ENCODE measurements at regions not wholly inside any gene's neighbourhood (a gene's known extent, or its start where the extent isn't known, plus 50 kb on each side); places are given as distances from the start of the nearest gene placed in this dataset.

DNA sequence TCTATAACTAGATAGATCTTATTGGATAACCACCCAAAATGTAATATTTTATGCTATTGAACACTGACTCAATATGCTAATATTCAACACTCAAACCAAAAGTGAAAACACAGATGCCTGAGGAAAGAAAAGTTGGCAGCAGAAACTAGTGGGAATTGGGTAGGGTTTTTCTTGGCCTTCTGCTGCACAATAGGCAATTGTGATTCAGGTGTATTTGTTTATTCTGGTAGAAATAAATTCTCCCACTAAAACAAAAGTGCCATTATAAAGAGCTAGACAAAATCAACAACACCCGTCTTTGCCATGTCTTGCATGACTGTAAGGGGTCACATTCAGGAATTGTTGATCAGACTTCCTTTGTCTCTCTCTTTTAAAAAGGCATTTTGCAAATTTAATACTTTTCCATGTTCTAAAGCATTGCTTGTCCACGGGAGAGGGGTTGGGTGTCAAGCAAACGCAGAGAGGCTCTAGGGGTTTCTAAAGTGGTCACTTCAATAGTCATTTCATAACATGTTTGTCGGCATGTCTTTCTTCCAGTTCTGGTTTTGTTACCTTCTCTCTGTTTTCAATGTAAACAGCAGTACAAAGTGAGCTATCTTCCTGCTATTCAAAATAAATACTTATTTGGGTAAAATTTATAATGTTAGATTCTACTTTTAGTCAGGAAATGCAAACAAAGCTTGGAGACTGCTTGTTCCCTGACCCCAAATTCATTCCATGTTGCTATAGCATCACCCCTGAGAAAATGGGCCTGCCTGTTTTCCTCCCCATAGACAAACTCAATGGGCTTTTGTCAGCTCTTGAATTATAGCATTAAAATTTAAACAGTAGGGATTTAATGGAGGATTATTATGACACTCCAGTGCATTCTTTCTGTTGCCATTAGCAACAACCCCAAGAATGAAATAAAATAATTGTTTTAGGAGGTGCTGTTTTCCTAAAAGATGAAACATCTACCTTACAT, 217.0 kb upstream of the CCN2 start:
- TF ChIP-seq, protein P1, sequence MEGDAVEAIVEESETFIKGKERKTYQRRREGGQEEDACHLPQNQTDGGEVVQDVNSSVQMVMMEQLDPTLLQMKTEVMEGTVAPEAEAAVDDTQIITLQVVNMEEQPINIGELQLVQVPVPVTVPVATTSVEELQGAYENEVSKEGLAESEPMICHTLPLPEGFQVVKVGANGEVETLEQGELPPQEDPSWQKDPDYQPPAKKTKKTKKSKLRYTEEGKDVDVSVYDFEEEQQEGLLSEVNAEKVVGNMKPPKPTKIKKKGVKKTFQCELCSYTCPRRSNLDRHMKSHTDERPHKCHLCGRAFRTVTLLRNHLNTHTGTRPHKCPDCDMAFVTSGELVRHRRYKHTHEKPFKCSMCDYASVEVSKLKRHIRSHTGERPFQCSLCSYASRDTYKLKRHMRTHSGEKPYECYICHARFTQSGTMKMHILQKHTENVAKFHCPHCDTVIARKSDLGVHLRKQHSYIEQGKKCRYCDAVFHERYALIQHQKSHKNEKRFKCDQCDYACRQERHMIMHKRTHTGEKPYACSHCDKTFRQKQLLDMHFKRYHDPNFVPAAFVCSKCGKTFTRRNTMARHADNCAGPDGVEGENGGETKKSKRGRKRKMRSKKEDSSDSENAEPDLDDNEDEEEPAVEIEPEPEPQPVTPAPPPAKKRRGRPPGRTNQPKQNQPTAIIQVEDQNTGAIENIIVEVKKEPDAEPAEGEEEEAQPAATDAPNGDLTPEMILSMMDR (IDR thresholded peaks at IDR 0.05) = no peak
- TF ChIP-seq POLR2A (IDR thresholded peaks at IDR 0.05) = no peak
